NCI-H1694 treated with DMSO at 0.1 percent for 48 hours (cell line): ENCODE measurements at regions not wholly inside any gene's neighbourhood (a gene's known extent, or its start where the extent isn't known, plus 50 kb on each side); places are given as distances from the start of the nearest gene placed in this dataset.

Experiments
- DNase-seq: peaks from one replicate; lab custom pipeline; 2025; lab: John Stamatoyannopoulos, UW

- DNase-seq: no peak
These were observed 121.7 kb downstream of the CMPK2 start for GRCh38 chr2:6744038-6744437.

GRCh38 chr2:6747433-6747832 is 118.3 kb downstream of the CMPK2 start:
- no peak for DNase-seq

GRCh38 chr2:6748406-6749067 is 117.2 kb downstream of the CMPK2 start:
- no peak for DNase-seq

GRCh38 chr2:6749962-6750361 is 115.7 kb downstream of the CMPK2 start:
- DNase-seq: no peak

- no peak for DNase-seq
These were observed 115.1 kb downstream of the CMPK2 start for GRCh38 chr2:6750411-6751158.

- DNase-seq: no peak
These were observed 111.3 kb downstream of the CMPK2 start for GRCh38 chr2:6754419-6754818.

GRCh38 chr2:6755456-6755855 is 110.3 kb downstream of the CMPK2 start:
- no peak for DNase-seq

- no peak for DNase-seq
These were observed 108.5 kb downstream of the CMPK2 start for GRCh38 chr2:6757215-6757614.

- DNase-seq: no peak
These were observed 106.0 kb downstream of the CMPK2 start for GRCh38 chr2:6759689-6760088.

- DNase-seq: no peak
These were observed 105.6 kb downstream of the CMPK2 start for GRCh38 chr2:6760132-6760531.

- DNase-seq: no peak
These were observed 100.6 kb downstream of the CMPK2 start for GRCh38 chr2:6764968-6765723.

GRCh38 chr2:6769346-6769745 is 96.4 kb downstream of the CMPK2 start:
- DNase-seq: no peak

- DNase-seq: no peak
These were observed 95.7 kb downstream of the CMPK2 start for GRCh38 chr2:6770006-6770405.

GRCh38 chr2:6771634-6772611 is 93.8 kb downstream of the CMPK2 start:
- DNase-seq: peak; percentile 33

- peak; percentile 74 for DNase-seq
These were observed 92.6 kb downstream of the CMPK2 start for GRCh38 chr2:6773007-6773693.

GRCh38 chr2:6773694-6774044 is 92.0 kb downstream of the CMPK2 start:
- no peak for DNase-seq

- no peak for DNase-seq
These were observed 89.6 kb downstream of the CMPK2 start for GRCh38 chr2:6776125-6776524.

GRCh38 chr2:6777626-6778025 is 88.1 kb downstream of the CMPK2 start:
- no peak for DNase-seq

- DNase-seq: peak; percentile 78
These were observed 84.9 kb downstream of the CMPK2 start for GRCh38 chr2:6780765-6781274.

- no peak for DNase-seq
These were observed 83.0 kb downstream of the CMPK2 start for GRCh38 chr2:6782517-6783237.
